GM18499 (cell line): ENCODE measurements at regions not wholly inside any gene's neighbourhood (a gene's known extent, or its start where the extent isn't known, plus 50 kb on each side); places are given as distances from the start of the nearest gene placed in this dataset.
"Not testable (repeated sequence)": the region's sequence is repeated elsewhere in the genome, so short reads cannot be mapped to it uniquely, and the experiment has no call there.

ENCODE experiments used
- ATAC-seq: cut with Tn5 transposase; IDR thresholded peaks from one replicate; pipeline ENCODE4 v1.9.1; 2021; ENCODE audit warnings: moderate number of reproducible peaks; ENCODE audit not compliant: insufficient read depth, unreplicated experiment

- no peak for ATAC-seq
Measured at GRCh38 chr16:52740766-52741165, 193.8 kb upstream of the TOX3 start.

GRCh38 chr16:52740333-52740732 is 193.4 kb upstream of the TOX3 start:
- no peak for ATAC-seq

- ATAC-seq: not testable (repeated sequence)
Measured at GRCh38 chr16:52738992-52739391, 192.0 kb upstream of the TOX3 start.

- no peak for ATAC-seq
Measured at GRCh38 chr16:52731219-52731875, 184.4 kb upstream of the TOX3 start.

DNA sequence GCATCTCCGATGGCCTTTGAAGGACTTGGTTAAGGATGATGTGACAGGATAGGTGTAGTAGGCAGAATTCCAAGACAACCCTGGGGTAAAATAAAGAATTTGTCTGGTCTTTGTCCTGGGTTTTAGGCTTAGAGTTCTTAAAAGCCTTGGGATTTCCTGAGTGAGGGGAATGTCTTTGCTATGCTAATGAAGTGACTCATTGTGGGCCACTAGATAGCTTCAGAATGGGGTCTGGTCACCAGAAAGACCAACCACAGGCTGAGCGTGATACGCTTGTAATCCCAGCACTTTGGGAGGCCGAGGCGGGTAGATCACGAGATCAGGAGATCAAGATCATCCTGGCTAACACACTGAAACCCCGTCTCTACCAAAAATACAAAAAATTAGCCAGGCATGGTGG is 182.8 kb upstream of the TOX3 start:
- no peak for ATAC-seq

GRCh38 chr16:52727849-52728248 is 180.9 kb upstream of the TOX3 start:
- no peak for ATAC-seq

- no peak for ATAC-seq
Measured at GRCh38 chr16:52727441-52727840, 180.5 kb upstream of the TOX3 start.

DNA sequence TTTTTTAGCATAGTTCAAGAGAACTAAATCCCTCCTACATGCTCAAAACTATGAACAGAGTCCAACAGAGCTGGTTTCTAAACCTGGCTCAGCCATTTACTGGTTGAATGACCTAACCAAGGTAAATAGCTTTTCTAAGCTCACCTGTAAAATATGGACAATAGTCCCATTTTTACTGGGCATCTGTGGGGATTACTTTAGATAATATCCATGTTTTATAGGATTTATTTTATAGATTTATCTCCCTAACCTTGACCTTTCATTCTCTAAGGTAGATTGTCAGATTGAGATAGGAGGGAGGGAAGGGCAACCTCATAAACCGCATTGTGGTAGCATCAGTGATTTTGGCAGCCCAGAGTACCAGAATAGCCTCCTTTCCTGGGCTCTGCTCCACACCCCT is 178.5 kb upstream of the TOX3 start:
- ATAC-seq: no peak

- ATAC-seq: no peak
Measured at GRCh38 chr16:52725043-52725442, 178.1 kb upstream of the TOX3 start.

DNA sequence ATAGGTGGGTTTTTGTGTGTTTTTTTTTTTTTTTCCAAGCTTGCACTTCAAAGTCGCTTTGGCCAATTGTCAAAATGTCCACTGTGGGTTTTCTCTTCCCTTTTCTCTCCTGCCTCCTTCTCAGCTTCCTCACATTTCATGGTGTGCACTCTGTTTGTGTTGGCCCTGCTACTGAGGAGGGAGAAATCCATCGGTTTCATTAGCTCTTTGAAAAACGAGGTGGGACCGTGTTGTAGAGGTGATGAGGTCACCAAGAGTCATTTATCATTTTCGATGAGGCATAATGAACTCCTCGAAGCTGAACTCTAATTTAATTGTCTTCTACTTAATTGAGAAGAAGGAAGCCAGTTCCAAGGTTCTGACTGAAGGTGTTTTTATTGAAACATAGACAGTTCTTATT is 174.4 kb upstream of the TOX3 start:
- ATAC-seq: no peak

- ATAC-seq: no peak
Measured at GRCh38 chr16:52718046-52718445, 171.1 kb upstream of the TOX3 start.

GRCh38 chr16:52713740-52714139 is 166.8 kb upstream of the TOX3 start:
- ATAC-seq: no peak

GRCh38 chr16:52709306-52709705 is 162.4 kb upstream of the TOX3 start:
- ATAC-seq: no peak

- no peak for ATAC-seq
Measured at GRCh38 chr16:52708476-52708875, 161.5 kb upstream of the TOX3 start.

DNA sequence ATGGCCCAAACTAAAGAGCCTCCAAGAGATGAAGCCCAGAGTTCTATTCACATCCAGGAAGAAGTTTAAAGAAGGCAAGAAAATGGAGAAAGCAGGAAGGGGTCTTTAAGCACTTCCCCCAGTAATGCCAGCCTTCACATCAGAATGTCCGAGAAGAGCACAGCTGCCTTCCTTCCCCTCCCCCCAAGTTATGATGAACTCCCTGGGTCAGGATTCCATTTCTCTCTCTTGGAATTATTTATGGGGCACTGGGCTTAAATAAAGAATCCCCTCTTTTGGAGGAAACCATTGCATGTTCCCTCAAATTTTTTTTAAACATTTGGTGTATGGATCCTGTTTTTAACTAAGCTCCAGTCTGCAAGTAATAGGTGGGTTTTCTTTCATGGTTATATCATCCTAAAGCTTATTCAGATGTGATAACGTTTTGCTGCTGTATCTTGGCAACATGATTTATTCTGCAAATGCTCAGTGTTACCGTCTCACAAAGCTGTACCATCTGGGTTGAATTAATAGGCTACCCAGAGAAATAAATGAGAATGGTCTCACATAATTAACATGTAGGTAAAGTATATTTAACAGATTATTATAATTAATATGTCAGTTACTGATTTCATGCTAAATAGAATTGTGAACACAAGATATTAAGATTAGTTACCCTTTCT is 160.9 kb upstream of the TOX3 start:
- no peak for ATAC-seq

GRCh38 chr16:52705122-52705521 is 158.2 kb upstream of the TOX3 start:
- no peak for ATAC-seq

DNA sequence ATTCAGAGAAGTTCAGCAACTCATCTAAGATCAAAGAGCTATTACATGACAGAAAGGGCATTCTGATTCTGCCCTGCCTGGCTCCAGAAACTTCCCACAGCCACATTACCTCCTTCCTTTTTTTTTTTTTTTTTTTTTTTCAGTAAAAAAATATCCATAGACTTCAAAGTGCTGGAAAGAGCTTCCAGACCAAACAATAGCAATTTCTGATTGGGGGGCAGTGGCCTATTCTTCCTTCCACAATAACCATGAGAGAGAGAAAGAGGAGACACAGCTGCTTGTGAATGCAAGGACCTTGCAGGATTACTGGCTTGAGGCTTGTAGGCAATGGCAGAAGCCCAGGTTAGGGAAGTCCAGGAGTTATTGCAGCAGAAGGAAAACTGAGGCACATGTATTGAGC is 151.0 kb upstream of the TOX3 start:
- ATAC-seq: no peak

DNA sequence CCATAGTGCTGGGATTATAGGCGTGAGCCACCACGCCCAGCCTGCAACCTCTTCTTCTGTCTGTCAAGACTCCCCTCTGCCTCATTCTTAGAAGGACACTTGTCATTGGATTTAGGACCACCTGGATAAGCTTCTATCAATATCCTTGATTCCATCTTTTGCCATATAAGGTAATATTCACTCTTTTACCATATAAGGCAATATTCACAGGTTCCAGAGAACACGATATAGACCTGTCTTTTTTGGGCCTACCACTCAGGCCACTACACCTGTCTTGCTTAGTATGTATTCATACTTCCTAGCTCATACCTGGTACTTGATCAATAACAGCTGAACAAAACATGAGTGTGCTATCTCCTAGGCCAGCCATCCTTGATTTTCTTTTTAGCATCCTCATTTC is 149.2 kb upstream of the TOX3 start:
- no peak for ATAC-seq

- no peak for ATAC-seq
Measured at GRCh38 chr16:52690468-52690867, 143.5 kb upstream of the TOX3 start.

DNA sequence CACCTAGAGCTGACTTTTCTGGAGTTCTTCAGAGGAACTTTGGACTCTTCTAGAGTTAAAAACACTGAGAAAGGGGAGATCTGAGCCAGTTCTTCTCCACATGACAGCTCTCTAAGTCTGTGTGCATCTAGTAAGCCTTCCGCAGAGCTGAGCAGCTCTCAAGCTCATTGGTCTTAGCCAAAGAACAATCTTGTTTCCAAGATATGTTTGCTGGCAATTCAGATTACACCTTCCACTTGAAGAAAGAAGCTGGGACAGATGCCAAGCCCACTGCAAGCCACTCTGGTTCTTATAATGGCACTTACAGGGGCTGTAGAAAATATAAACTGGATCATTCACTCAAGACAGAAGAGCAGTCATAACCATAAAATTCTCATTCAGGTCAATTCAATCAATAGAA is 134.1 kb upstream of the TOX3 start:
- ATAC-seq: no peak

GRCh38 chr16:52677501-52677900 is 130.6 kb upstream of the TOX3 start:
- no peak for ATAC-seq

GRCh38 chr16:52676959-52677358 is 130.0 kb upstream of the TOX3 start:
- no peak for ATAC-seq
